Uterus (tissue), 3 donors: ENCODE measurements at regions not wholly inside any gene's neighbourhood (a gene's known extent, or its start where the extent isn't known, plus 50 kb on each side); places are given as distances from the start of the nearest gene placed in this dataset.

Source experiments
- DNase-seq, 2 donors: peaks; one replicate each; pipeline ENCODE4 v3.0.0-alpha.2; 2019 to 2020
- H3K27ac ChIP-seq, 2 donors: fragments of 200-600 bp; sonication (generic); 1 replicate in 1 of 2; 2 replicates in 1 of 2; pipeline ENCODE4 v1.5.1; 2016 to 2018
- H3K27me3 ChIP-seq, 2 donors: fragments of 200-600 bp; sonication (generic); one replicate each; pipeline ENCODE4 v1.5.1; 2018 to 2019; ENCODE audit warnings: control low read depth in 1 of 2
- H3K36me3 ChIP-seq, 2 donors: fragments of 200-600 bp; sonication (generic); one replicate each; pipeline ENCODE4 v1.5.1; 2019; ENCODE audit warnings: control low read depth in 1 of 2
- H3K4me1 ChIP-seq, 2 donors: fragments of 200-600 bp; sonication (generic); one replicate each; pipeline ENCODE4 v1.5.1; 2018 to 2019; ENCODE audit warnings: control low read depth in 1 of 2
- H3K4me3 ChIP-seq, 2 donors: fragments of 200-600 bp; sonication (generic); 1 replicate in 1 of 2; 2 replicates in 1 of 2; pipeline ENCODE4 v1.5.1; 2018 to 2019; ENCODE audit warnings: mild to moderate bottlenecking in 1 of 2
- H3K9me3 ChIP-seq, 2 donors: fragments of 200-600 bp; sonication (generic); one replicate each; pipeline ENCODE4 v1.5.1; 2019; ENCODE audit warnings: control low read depth in 1 of 2
- POLR2A ChIP-seq, 2 donors: fragments of 450-650 bp; IDR thresholded peaks; one replicate each; pipeline ENCODE4 v1.6.1; 2016; ENCODE audit warnings: antibody characterized with exemption in 2 of 2, mild to moderate bottlenecking in 1 of 2, moderate library complexity in 1 of 2
- intact Hi-C: fragments of 100-400 bp; cut with DNase I; formaldehyde crosslinking; loops from one replicate; pipeline ENCODE4 v1.15.1; 2023; ENCODE audit warnings: low total_unique reads
- TF ChIP-seq, protein P1 (sequence below), 4 experiments: fragments of 200-600 bp in 2 of 4; fragments of 450-650 bp in 2 of 4; sonication (generic) in 2 of 4; IDR thresholded peaks; one replicate each; pipeline ENCODE4 v1.5.1; 2016 to 2019; ENCODE audit warnings: antibody characterized with exemption in 4 of 4, mild to moderate bottlenecking in 2 of 4, moderate library complexity in 1 of 4
- donor health status: DM: yes; HTN: yes; CAD: no.

DNA sequence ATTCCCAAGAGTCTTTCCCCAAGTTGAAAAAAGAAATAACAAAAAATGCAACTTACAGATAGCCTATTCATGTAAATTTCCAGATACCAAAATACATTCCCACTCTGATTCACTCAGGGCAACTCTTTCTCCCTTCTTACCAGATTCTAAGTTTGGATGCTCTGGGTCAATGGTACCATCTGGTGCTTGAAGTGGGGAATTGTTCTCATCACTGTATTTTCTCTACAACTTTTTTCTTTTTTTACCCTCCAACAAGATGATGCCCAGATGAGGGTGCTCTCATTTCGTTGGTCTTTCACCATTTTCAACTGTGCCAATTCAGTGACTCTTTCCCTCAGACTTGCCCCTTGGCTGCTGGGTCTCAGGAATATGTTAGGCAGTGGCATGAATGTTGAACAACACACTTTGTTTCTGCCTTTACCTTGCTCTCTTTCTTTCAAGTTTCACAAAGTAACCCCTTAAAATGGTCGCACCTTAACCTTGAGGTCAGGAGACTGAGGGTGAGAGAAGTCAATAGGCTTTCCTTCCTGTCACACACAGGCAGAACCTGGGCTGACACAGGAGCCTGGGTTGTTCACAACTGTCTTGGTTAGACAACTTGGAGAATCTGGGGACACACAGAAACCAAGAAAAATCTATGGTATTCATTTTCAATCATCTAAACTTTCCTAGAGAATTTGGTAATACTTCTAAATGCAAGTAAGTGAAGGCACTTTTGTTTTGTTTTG, 330.7 kb upstream of the SLCO3A1 start:
- no peaks in the 10 kb centered on the region for H3K4me1 ChIP-seq
- no peaks in the 10 kb centered on the region for H3K9me3 ChIP-seq
- no peaks in the 10 kb centered on the region for H3K36me3 ChIP-seq
- TF ChIP-seq, protein P1, sequence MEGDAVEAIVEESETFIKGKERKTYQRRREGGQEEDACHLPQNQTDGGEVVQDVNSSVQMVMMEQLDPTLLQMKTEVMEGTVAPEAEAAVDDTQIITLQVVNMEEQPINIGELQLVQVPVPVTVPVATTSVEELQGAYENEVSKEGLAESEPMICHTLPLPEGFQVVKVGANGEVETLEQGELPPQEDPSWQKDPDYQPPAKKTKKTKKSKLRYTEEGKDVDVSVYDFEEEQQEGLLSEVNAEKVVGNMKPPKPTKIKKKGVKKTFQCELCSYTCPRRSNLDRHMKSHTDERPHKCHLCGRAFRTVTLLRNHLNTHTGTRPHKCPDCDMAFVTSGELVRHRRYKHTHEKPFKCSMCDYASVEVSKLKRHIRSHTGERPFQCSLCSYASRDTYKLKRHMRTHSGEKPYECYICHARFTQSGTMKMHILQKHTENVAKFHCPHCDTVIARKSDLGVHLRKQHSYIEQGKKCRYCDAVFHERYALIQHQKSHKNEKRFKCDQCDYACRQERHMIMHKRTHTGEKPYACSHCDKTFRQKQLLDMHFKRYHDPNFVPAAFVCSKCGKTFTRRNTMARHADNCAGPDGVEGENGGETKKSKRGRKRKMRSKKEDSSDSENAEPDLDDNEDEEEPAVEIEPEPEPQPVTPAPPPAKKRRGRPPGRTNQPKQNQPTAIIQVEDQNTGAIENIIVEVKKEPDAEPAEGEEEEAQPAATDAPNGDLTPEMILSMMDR (IDR thresholded peaks at IDR 0.05): peak in 1 of 4 experiments; percentile 24
- no peak for TF ChIP-seq POLR2A (IDR thresholded peaks at IDR 0.05)
- H3K27ac ChIP-seq: no peak overlapping the region
- intact Hi-C loops: no loop called here
- no peak for DNase-seq
- no peak overlapping the region for H3K4me3 ChIP-seq
- H3K27me3 ChIP-seq: no peaks in the 10 kb centered on the region

- DNase-seq: no peak
- Histone ChIP-seq H3K27ac (no peak overlapping the region), H3K27me3 (no peaks in the 10 kb centered on the region), H3K4me1 (no peaks in the 10 kb centered on the region), H3K4me3 (no peak overlapping the region), H3K9me3 (no peaks in the 10 kb centered on the region), H3K36me3 (no peaks in the 10 kb centered on the region)
- intact Hi-C loops: no loop called here
- no peak for TF ChIP-seq POLR2A (IDR thresholded peaks at IDR 0.05)
- TF ChIP-seq, protein P1 (IDR thresholded peaks at IDR 0.05): no peak
Observed at GRCh38 chr15:91523596-91523995, 329.9 kb upstream of the SLCO3A1 start.

DNA sequence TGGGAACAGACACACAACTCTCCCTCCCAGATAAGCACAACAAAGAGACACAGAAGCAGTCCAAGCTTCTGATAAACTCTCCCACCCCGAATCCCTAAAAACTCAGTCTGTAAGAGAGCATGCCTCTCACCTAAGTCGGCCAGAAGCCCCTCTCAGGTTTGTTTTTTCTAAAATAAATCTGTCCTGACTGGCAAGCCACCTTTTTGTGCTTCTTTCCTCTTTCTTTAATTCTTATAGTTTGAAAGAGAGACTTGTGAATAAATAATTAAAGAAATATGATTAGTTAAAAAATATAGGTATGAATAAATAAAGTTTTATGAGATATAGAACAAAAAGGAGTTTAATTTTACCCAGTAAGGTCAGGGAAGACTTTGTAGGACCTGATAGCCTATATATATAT, 329.0 kb upstream of the SLCO3A1 start:
- DNase-seq: no peak
- Histone ChIP-seq H3K36me3 (no peaks in the 10 kb centered on the region), H3K27ac (no peak overlapping the region), H3K27me3 (no peaks in the 10 kb centered on the region), H3K9me3 (no peaks in the 10 kb centered on the region), H3K4me1 (no peaks in the 10 kb centered on the region), H3K4me3 (no peak overlapping the region)
- TF ChIP-seq POLR2A (IDR thresholded peaks at IDR 0.05): no peak
- TF ChIP-seq, protein P1 (IDR thresholded peaks at IDR 0.05): no peak
- intact Hi-C loops: no loop called here

DNA sequence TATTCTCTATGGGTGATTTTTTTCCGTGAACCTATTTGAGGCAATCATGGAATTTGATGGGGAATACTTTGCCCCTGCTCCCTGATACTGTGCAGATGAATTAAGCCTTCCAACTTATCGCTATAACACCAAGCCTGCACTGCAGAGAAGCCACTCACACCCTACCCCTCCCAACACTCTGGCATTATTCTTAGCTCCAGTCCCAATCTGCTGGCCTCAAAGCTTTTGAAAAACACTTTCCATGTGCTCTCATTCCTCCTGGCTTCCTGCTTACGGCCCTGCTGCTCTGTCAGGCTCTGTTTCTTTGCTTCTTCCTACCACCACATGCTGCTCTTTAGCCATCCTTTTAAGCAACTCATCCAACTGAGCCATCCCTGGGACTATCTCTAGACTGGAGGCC, 327.8 kb upstream of the SLCO3A1 start:
- Histone ChIP-seq H3K27me3 (no peaks in the 10 kb centered on the region), H3K27ac (no peak overlapping the region), H3K36me3 (no peaks in the 10 kb centered on the region), H3K4me3 (no peak overlapping the region), H3K9me3 (no peaks in the 10 kb centered on the region), H3K4me1 (no peaks in the 10 kb centered on the region)
- TF ChIP-seq, protein P1 (IDR thresholded peaks at IDR 0.05): no peak
- TF ChIP-seq POLR2A (IDR thresholded peaks at IDR 0.05): no peak
- no peak for DNase-seq
- intact Hi-C loops: no loop called here

GRCh38 chr15:91526424-91526823, 327.1 kb upstream of the SLCO3A1 start:
- no peak overlapping the region for H3K27ac ChIP-seq
- no peak for DNase-seq
- no peaks in the 10 kb centered on the region for H3K27me3 ChIP-seq
- TF ChIP-seq, protein P1 (IDR thresholded peaks at IDR 0.05): no peak
- no peak for TF ChIP-seq POLR2A (IDR thresholded peaks at IDR 0.05)
- H3K4me3 ChIP-seq: no peak overlapping the region
- intact Hi-C loops: no loop called here
- H3K4me1 ChIP-seq: no peaks in the 10 kb centered on the region
- H3K36me3 ChIP-seq: no peaks in the 10 kb centered on the region
- no peaks in the 10 kb centered on the region for H3K9me3 ChIP-seq
